OCI-LY3 (cell line): ENCODE measurements at regions not wholly inside any gene's neighbourhood (a gene's known extent, or its start where the extent isn't known, plus 50 kb on each side); places are given as distances from the start of the nearest gene placed in this dataset.

Experiments
- CTCF ChIP-seq: fragments of 200-600, 300-600 bp; sonication (generic); IDR thresholded peaks from 2 replicates; pipeline ENCODE4 v1.5.1; 2014; ENCODE audit warnings: antibody characterized with exemption, low read length, low read depth
- EZH2phosphoT487 ChIP-seq: fragments of 200-600 bp; shearing (Covaris generic); IDR thresholded peaks from 2 replicates; pipeline ENCODE4 v1.6.1; 2018; ENCODE audit warnings: antibody characterized with exemption, mixed run types, low read depth

- TF ChIP-seq CTCF, result no peak
- TF ChIP-seq EZH2phosphoT487, result no peak
These were observed 185.1 kb upstream of the FOXN2 start for GRCh38 chr2:48129293-48129950.
